ENCODE measurements at regions not wholly inside any gene's neighbourhood (a gene's known extent, or its start where the extent isn't known, plus 50 kb on each side); places are given as distances from the start of the nearest gene placed in this dataset.
"Not testable (repeated sequence)": the region's sequence is repeated elsewhere in the genome, so short reads cannot be mapped to it uniquely, and the experiment has no call there.

DNA sequence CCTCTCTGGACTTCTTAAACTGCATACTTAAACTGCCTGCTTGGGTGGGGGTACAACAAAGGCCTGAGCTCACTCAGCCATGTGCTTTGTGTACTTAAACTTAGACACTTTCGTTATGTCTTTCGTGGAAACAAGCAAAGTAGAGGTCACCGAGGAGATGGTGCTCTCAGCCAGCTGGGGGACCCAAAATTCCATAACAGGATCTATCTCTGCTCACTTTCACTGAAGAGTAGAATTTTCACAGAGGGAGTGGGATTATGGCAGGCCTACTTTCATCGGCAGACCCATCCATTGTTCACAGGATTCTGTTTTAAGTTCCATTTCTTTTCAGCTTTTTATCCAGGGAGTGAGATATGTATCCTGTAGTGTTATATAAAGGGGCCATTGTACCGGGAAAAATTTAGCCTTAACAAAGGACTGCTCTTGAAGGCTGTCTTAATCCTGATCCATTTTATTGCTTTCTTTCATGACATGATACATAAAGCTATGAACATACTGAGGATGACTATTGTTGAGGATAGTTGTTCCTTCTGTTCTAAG is 370.0 kb upstream of the GHITM start:
- DNase-seq: no peak

DNA sequence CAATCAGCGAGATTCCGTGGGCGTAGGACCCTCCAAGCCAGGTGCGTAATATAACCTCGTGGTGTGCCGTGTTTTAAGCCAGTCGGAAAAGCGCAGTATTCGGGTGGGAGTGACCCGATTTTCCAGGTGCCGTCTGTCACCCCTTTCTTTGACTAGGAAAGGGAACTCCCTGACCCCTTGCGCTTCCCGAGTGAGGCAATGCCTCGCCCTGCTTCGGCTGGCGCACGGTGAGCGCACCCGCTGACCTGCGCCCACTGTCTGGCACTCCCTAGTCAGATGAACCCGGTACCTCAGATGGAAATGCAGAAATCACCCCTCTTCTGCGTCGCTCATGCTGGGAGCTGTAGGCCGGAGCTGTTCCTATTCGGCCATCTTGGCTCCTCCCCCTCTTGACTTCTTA is 352.6 kb upstream of the GHITM start:
- DNase-seq: not testable (repeated sequence)

DNA sequence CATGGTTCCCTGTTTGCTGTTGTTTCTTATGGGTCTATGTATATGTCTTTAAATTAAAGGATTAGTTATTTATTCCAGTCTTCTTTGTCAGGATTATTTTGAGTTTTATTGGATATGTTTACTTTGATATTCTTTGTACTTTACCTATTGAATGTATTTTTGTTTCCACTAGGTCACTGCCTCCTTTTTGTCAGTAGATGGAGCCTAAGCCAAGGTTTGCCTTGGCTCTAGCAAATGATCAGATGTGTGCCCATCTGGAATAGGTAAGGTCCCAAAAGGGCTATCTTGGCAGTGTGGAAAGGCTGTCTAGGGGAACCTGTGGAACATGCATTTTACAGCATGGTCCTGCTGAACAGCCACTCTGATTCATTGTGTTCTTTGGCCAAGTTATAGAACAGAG is 337.3 kb upstream of the GHITM start:
- DNase-seq: no peak

DNA sequence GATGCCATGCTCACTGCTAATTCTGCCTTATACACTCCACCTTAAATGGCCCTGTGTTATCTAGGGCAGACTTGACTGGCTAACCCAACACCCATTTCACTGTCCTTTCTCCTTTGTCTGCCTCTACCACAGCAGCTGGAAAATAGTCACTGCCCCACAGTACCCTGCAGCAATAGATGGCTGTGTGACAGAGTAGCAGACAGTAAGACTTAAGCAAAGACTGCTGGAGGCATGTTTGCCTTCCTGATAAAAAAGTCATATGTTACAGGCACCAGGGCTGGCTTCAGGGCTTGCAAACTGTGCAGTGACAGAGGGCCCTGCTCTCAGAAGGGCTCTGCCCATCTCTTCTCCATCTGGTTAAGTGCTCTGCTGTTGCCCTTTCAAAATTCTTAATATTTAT is 332.6 kb upstream of the GHITM start:
- DNase-seq: no peak

DNA sequence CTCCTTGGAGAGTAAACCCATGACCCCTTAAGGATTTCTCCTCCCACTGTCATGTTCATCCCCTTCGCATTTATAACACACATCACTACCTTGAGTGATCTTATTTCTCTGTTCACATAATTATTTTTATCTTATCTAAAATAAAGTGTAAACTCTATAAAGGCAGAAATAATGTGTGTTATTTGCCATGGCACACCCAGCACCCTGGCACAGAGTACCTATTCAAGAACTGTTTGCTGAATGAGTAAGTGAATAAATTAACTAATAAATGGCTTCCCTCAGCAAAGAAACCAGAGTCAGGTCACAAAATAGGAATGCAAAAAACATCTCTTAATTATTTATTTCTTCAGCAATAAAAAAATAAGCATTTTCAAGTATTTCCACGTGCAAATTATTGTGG is 330.3 kb upstream of the GHITM start:
- no peak for DNase-seq

DNA sequence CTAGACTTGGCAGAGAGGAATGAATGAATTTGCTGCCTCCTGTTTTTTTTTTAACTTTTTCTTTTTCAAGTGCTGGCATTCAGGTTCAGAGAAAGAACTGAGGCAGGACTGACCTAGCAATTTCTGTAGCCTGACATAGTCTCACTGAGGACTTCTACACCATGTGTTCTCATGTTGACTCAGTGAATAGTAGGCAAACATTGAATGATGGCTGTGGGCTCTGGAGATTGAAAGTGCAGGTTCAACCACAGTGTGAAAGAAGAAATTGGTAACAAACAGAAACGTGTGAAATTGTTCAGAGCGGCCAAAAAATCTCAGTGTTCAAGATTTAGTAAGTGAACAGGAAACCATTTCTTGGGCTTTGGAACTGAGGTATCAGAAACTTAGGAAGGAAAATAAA is 322.4 kb upstream of the GHITM start:
- peak in 1 of 5 experiments; percentile 30 for DNase-seq

DNA sequence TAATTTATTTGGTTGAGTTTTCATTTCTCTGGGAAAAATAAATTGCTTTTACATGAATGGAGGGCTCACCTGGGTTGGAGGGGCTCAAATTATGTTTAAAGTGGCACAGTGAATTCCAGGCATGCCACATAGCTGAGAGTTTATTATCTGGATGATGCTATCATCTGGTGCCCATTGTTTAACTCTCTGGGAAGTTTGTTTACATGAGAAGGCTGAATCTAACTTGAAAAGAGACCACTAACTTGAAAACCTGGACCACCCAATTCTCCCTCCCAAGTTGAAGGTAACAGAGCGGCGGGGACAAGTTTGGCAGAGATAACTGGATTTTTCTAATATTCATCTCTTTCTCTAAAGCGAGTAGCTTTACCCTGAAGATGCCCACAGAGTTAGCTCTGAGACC is 321.5 kb upstream of the GHITM start:
- no peak for DNase-seq

DNA sequence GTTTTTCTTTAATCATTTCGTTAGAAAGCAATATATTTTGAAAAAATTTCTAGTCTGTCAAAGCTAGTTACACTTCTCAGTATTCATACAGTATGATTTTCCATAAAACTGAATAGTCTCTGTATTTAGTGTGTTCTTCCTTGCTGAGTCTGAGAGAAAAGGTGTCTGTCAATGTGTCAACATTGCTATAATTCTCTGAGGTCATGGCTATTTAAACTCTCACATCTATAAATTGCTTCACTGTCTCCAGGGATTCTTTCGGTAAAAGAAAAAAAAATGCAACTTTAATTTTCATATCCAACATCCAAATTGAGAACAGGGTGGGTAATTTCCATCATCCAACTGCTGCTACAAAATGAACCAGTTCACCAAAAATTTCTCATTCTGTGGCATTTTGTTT is 319.7 kb upstream of the GHITM start:
- no peak for DNase-seq

DNA sequence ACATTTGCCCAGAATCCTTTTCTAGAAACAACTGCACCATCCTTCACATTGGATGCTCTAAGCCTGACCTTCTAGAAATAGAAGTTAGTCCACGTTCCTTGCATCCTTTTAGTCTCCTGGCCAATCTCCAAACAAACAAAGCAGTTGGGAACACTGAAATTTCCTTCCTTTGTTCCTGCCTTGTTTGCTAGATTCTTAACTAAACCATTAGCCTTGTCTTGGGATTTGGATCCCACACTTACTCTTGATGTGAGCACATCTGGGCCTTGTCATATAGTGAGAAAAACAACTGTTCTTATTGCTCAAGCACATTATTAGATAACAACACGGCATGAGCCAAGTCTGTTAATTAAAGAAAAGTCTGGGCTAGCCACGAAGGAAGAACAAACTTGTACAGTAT is 319.3 kb upstream of the GHITM start:
- DNase-seq: no peak

DNA sequence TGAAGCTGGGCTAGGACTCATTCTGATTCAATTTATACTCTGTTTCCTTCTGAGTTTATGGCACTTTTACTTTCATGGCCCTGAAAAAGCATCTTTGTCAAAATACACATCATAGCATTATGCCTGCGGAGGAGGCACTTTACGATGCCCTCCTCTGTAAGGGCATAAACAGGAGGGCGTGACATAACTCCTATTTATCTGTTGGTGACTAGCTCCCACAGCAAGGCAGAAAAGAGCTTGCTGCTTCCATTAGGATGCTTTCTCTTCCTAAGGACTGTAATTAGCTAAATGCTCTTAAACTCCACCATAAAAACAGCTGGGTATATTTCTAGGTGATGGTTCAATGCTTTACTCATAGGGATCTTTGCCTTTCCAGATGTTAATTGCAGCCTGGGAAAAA is 315.2 kb upstream of the GHITM start:
- no peak for DNase-seq

DNA sequence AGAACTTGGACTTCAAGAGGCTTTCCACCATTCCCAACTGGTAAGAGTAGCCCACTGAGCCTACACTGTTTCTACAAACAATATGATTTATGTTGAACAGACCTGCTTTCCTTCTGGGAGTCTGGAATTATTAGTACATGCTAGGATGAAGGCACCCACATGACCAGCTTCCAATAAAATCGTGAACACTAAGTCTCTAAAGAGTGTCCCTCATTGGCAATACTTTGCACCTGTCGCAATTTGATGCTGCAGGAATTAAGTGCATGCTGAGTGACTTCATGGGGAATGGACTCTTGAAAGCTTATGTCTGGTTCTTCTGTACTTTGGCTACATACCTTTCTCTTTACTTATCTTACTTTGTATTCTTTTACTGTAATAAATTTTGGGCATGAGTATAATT is 305.2 kb upstream of the GHITM start:
- DNase-seq: no peak

DNA sequence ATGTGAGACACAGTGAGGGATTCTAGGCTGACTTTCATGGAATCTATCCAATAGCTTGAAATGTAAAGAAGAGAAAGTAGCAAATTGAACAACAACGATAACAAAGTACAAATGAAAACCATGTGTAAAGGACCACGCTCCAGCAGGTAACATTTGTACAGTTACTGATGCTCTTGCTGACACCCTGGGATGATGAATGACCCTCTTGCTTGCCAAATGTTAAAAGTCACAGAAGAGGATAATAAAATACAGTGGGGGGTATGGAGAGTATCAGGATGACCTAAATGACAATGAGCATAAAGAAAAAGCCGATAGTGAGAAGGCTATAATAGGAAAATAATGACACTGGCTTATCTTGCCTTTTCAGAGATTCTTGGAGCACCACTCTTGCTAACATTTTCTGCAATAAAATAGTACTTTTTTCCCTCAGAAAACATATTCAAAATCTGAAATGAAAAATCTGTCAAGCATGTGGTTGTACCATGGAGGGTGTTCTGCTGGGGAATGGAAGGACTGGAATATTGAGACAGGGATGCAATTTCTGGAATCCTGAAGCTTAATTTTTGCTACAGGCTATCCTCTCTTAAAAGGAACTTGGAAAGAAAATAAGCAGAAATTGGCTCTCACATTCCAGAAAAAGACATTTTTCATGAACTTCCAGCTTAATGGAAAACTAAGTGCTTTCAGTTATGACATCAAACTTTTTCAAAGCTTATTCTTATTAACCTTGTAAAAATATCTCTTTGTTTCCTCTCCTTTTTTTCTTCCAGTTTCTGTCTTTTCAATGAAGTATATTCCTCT is 303.2 kb upstream of the GHITM start:
- no peak for DNase-seq

DNA sequence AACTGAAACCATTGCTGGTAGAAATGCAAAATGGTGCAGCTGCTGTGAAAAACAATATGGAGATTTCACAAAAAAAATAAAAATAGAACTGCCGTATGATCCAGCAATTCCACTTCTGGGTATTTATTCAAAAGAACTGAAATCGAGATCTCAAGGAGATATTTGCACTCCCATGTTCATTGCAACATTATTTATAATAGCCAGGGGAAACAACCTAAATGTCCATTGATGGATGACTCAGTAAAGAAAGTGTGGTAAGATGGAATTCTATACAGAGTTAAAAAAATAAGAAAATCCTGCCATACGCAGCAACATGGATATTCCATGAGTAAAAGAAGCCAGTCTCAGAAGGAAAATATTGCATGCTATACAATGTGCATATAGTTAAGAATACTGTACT is 290.6 kb upstream of the GHITM start:
- no peak for DNase-seq

DNA sequence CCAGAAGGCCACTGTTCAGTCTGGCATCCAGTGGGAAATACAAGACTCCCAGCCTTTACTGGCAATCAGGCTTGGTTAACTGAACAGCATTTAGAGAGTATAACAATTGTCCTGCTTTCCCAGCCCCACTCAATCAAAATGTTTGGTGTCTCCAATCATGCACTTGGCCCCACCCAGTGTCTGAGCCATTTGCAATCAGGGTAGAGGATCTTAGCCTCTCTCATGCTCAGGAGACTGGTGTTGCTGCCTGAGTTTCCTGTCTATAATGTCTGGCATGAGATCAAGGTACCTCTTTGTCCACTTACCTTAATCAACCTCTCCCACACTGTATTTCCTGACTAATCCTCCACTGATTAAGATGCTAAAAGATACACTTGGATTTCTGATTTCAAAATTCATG is 290.2 kb upstream of the GHITM start:
- no peak for DNase-seq

DNA sequence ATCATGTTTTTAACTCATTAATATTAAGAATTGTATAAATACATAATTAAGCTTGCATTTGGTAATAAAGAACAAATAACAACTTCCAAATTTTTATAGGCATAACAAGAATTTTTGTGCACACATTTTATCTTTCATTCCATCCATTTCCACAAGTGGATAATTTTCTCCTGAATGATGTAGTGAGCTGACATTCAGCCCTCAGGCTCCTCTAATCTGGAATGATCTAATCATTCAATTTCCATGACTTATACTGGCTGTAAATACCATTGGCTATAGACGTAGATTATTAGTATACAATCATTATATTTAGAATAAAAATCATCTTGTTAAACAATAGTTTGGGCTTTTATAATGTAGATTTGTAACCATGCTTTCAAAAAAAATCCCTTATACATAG is 287.2 kb upstream of the GHITM start:
- DNase-seq: no peak

DNA sequence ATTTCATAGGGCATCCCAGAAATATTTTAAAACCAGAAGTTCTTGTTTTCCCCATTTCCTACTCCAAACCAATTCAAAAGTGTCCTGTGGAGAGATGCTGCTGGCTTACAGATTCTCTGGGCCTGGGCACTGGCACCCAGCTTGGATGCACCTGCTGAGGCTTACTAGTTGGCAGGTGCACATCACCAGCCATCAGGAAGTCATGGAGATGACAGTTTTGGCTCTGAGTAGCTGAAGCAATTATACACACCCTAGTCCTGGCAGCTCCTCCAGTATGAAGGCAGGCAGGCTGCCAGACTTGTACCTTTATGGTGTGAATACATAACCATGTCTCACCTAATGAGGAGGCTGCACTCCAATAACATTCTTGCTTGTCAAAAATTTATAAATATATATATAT is 276.6 kb upstream of the GHITM start:
- no peak for DNase-seq

DNA sequence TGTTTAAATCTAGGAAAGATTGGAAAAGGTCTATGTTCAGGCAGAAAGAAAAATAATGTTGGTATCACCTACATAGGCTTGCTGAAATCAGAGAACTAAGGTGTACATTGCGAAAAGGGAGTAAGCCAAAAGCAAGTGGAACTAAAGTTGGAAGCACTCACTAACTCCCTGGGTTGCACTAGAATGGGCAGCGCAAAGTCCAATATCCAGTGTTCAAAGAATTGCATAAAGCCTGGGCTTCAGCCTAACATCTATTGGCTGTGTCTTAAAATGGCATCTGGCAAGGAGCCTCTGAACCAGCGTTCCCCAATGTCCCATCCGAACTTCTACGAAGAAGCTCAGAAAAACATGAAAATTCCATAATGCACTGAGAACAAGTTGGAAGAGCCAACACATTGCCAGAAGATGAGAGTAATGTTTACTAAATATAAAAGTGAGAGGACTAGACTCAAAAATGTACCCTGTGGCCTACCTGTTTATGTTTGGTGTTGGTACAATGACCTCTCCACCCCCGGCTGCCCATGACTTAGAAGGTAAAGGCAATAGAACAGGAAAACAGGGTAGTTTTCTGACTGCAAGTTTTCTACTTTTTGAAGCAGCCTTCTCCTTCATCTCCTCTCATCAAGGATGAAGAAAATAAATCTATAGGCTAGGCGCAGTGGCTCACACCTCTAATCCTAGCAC is 275.9 kb upstream of the GHITM start:
- DNase-seq: no peak

DNA sequence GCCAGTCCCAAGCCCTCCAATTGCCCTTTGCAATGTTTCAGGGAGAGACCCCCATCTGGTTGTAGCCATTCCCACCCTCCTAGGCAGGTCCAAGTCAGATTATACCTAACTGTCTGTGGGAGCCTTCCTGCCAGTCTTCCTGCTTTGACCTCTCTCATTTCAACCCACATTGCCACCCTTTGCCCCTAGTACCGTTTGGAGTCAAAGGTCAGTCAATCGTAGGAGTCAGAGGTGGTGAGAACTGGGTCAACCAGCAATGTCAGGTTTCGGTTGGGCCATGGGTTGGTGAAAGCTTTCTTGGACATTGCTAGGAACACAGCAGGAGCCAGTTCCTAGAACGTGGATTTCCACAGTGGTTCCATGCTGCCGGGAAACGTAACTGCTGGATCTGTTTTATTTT is 269.4 kb upstream of the GHITM start:
- no peak for DNase-seq

DNA sequence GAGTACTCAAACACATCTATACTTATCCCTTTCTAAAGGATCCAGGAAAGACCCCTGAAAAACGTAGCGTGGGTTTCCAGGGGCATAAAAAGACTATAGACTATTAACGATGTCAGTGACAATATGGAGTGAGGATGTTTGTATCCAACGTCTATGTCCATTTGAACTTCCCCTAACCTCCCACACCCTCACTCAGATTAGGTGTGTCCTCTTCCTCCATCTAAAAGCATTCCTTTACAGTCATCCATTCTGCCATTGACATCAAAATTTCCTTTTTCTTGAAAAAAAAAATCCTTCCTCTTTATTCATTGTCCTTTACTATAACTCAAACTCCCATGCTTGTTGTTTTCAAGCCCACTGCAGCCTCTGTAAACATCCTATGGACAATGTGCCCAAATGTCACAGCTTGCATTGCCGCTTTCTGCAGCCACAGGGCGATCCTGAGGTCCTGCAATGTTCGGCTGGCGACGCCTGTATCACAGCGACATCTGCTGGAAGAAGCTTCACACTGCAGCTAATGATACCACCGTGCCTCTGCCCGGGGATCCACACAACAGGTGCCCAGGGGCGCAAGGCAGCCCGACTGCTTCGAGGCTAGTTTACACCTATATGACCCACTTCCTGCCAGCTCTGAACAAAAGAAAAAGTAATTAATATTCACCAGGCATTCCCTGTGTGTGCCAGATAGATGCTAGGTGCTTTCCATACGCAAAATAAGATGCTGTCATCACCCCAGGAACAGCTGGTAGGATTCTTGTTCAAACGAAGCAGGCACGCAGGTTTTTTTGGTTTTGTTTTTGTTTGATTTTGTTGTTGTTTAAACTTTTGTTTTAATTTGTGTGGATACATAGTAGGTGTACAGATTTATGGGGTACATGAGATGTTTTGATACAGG is 267.9 kb upstream of the GHITM start:
- DNase-seq: peak in 4 of 5 experiments; percentile 13 to 62 (median 20)

DNA sequence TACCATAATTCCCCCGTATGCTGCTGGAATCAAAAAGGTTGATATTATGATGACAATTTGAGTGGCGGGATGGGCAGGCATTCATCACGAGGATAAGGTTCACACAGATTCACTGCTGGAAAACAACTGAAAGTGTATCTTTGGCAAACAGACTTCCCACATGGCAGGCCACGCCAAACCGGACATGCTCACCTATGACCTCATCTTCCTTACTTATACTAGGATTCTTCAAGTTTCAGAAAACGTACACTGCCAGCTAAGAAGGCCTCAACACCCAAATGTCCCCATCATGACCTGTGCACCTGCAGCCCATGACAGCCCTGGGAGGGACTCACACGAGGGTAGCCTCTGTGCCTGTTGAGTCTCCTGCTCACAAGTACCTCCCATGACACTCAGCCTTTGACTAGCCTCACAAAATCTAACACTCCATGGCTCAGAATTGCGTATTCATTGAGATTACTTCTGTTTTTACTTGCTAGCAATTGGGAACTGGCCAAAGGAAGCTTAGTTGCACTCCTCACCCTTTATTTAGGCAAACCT is 259.0 kb upstream of the GHITM start:
- DNase-seq: no peak

DNA sequence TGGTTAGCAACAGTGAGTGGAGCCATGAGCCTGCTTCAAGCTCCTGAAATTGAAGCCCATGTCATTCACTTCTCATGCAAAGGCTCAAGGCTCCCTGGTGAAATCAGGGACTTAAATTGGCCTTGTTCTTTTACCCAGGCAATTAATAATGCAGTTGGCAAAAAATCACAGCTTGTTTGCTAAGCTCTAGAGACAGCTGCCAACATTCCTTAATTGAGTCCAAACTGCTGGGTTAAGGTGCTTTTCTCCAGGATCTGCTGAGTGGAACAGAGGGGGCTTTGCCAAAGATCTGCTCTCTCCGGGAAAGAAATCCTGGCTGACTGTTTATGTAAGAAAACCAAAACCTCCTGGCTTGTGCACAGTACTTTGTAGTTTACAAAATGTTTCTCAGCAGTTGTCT is 257.6 kb upstream of the GHITM start:
- no peak for DNase-seq

DNA sequence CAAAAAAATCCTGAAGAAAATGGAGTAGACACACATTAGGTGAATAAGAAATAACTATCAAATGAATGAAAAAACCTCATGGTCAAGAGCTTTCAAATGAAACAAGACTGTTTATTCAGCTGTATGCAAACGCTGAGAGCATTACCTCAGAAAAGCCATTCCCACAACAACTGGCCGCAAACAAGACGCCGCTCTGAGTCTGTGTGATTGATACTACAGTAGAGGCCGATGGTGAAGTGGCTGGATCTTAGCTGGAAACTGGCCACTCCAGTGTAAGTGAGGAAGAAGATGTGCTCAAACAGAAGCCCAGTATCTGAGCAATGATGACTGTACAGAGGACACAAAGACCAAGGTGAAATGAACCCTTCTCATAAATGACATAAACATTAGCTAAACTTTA is 252.4 kb upstream of the GHITM start:
- DNase-seq: no peak

DNA sequence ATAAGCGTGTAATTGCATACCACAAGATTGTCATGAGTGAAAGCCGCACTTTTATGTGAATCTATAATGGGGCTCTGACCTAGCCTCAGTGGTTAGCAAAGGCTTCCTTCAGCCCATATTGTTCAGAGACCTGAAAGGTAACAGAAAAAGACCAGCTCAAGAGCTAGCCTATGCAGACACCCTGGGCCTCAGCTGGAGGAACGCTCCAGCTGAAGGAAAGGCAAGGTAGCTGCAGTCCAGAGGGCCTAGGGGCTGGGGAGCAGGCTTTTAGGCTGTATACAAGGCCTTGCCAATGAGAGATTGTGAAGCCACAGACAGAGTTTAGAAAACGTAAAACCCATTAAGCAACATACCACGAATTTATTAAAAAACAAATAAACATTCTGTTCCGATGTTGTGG is 246.6 kb upstream of the GHITM start:
- DNase-seq: no peak

All from T-helper 2 cell (primary cell).